ENCODE measurements at regions not wholly inside any gene's neighbourhood (a gene's known extent, or its start where the extent isn't known, plus 50 kb on each side); places are given as distances from the start of the nearest gene placed in this dataset.

GRCh38 chr3:64438812-64439211 lies 213.5 kb upstream of the PRICKLE2 start:
- H2AFZ ChIP-seq (ENCODE audit: low read length): no peak overlapping the region
- H3K4me2 ChIP-seq (ENCODE audit: low read depth, low read length): no peak overlapping the region
- 7% methylated on average over 2 of the region's 7 CpGs for WGBS (ENCODE audit: low lambda C conversion rate)
- no peaks in the 10 kb centered on the region for H4K20me1 ChIP-seq (ENCODE audit: insufficient read depth, low read length)
- no TSS peak for BruUV-seq (replicated peaks)
- H3K4me3 ChIP-seq (replicated peaks in 1 of 3; ENCODE audit: insufficient read depth in 1 of 3, low read depth in 2 of 3, low read length in 3 of 3): no peak overlapping the region
- intact Hi-C loops (cut with micrococcal nuclease; ENCODE audit: unreplicated experiment): no loop called here
- FAIRE-seq (no peak), ATAC-seq (no peak), DNase-seq (ENCODE audit: low spot score) (no peak)
- ChIA-PET CTCF (ENCODE audit: low intra/inter-chr PET ratio, low total read pairs) (no interaction called here), POLR2A (no interaction called here)
- in situ Hi-C loops (cut with HindIII; ENCODE audit: extremely low pct_ligation_motif_present, low pct_unique_long_range_greater_than_20kb): no loop called here
- H3K27me3 ChIP-seq (ENCODE audit: control insufficient read depth in 1 of 2, insufficient read depth in 2 of 2, low read length in 2 of 2): peaks cover 0 to 21% of the 10 kb centered on the region in 2 experiments; a peak in 3 of 5 replicates
- H3K79me2 ChIP-seq (ENCODE audit: insufficient read depth, low read length): no peaks in the 10 kb centered on the region
- H3K36me3 ChIP-seq (replicated peaks in 1 of 2; ENCODE audit: control insufficient read depth in 1 of 2, insufficient read depth in 2 of 2, low read length in 2 of 2): no peaks in the 10 kb centered on the region
- H3K9me3 ChIP-seq (ENCODE audit: low read length): no peaks in the 10 kb centered on the region
- H3K9ac ChIP-seq (ENCODE audit: insufficient read depth, low read depth, low read length): no peak overlapping the region
- no peaks in the 10 kb centered on the region for H3K4me1 ChIP-seq (ENCODE audit: insufficient read depth, low read length)
- no peak overlapping the region for H3K27ac ChIP-seq (ENCODE audit: extremely low read length, insufficient read depth, low read length)
- no peak for TF ChIP-seq TFDP1 (CRISPR knock-in tag; IDR thresholded peaks at IDR 0.05; ENCODE audit: borderline replicate concordance)
- TF ChIP-seq RCOR2 (CRISPR knock-in tag; IDR thresholded peaks at IDR 0.05): no peak
- no peak for TF ChIP-seq HIVEP1 (CRISPR knock-in tag; IDR thresholded peaks at IDR 0.05)
- no peak for TF ChIP-seq DZIP1 (CRISPR knock-in tag; IDR thresholded peaks at IDR 0.05)
- no peak for TF ChIP-seq ZBTB43 (CRISPR knock-in tag; conservative IDR thresholded peaks at IDR 0.05)
- no peak for TF ChIP-seq ZBTB38 (CRISPR knock-in tag; IDR thresholded peaks at IDR 0.05)
- TF ChIP-seq KAT8 (CRISPR knock-in tag; IDR thresholded peaks at IDR 0.05): no peak
- TF ChIP-seq THAP8 (CRISPR knock-in tag; IDR thresholded peaks at IDR 0.05; ENCODE audit: borderline replicate concordance): no peak
- TF ChIP-seq TEAD2 (CRISPR knock-in tag; IDR thresholded peaks at IDR 0.05): no peak
- TF ChIP-seq DNMT3B (CRISPR knock-in tag; conservative IDR thresholded peaks at IDR 0.05): no peak
- no peak for TF ChIP-seq MTF2 (CRISPR knock-in tag; IDR thresholded peaks at IDR 0.05; ENCODE audit: borderline replicate concordance)
- TF ChIP-seq CENPX (CRISPR knock-in tag; IDR thresholded peaks at IDR 0.05): no peak
- TF ChIP-seq DNMT1 (CRISPR knock-in tag; IDR thresholded peaks at IDR 0.05): no peak
- no peak for TF ChIP-seq MATR3 (CRISPR knock-in tag; IDR thresholded peaks at IDR 0.05)
- no peak for TF ChIP-seq ZNF747 (CRISPR knock-in tag; IDR thresholded peaks at IDR 0.05; ENCODE audit: borderline replicate concordance)
- TF ChIP-seq GMEB2 (CRISPR knock-in tag; IDR thresholded peaks at IDR 0.05; ENCODE audit: low read depth): no peak
- TF ChIP-seq MAFG (CRISPR knock-in tag; IDR thresholded peaks at IDR 0.05): no peak

Measured in HepG2 (cell line).